ENCODE measurements at regions not wholly inside any gene's neighbourhood (a gene's known extent, or its start where the extent isn't known, plus 50 kb on each side); places are given as distances from the start of the nearest gene placed in this dataset.
"Not testable (repeated sequence)": the region's sequence is repeated elsewhere in the genome, so short reads cannot be mapped to it uniquely, and the experiment has no call there.

DNA sequence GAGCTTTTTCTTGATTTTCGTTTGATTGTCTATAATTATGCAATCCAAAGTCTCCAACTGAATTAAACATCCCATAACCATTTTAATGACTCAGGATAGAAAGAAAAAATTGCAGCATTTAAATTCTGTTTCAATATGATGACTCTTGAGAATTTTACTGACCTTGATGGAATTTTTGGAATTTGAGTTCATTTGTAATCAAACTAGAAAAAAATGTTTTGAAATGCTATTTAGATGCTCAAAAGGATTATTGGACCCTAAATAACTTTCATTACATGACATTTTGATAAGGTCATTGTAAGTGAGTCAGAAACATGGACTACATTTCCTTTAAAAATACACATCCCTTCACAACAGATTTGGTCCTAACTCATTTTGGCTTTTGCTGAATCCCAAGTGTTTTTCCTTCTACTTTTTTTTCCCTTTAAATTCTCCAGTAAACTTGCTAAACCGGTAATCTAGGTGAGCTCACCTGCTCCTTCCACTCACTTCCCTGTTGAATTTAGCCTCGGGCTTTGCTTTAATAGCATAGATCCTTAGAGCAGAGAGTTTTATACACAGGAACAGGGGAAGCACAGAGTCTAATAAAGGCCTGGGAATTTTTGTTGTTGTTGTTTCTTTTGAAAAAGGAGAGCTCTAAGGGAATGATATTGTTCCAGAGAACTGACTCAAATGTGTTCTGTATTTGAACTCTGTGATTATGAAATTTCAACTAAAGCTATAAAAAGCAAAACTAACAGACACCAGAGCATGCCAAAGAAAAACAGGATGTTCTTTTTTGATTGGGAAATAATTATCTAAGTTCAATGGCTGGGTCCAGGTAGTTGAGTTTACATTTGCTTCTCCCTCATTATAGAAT is 1088.2 kb upstream of the CITED2 start:
- peak; percentile 54 to 58 for DNase-seq

DNA sequence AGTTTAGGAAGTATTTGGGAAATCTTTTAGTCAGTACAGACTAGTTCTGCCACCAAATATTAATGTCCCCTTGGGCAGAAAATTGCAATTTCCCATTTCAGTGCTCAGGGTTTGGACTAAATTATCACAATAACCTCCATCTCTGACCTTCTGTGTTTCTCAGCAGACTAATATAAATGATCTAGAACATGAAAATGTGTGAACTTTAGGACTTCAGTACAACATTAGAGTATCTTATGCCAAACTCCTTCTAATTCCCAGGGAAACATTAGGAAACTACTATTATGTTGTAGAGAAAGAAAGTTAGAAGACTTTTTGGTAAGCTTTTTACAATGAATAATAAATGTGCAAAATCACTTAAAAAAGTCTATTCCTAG is 1087.6 kb upstream of the CITED2 start:
- no peak for DNase-seq

DNA sequence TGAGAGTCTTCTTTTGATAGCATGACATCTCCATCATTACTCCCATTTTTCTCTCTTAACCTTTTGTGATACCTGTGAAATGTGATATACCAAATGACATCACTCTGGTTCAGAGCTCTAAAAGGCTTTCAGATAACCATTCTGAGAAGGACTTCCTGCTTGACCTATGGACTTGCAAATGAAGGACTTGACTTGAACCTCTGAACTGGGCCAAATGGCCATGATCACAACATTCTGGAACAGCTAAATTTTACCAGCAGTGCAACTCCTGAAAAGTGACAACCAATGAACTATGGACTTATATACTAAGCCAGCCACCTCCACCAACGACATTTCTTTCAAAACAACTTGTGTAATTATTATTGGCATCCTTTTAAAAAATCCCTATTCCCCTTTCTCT is 1085.8 kb upstream of the CITED2 start:
- no peak for DNase-seq

DNA sequence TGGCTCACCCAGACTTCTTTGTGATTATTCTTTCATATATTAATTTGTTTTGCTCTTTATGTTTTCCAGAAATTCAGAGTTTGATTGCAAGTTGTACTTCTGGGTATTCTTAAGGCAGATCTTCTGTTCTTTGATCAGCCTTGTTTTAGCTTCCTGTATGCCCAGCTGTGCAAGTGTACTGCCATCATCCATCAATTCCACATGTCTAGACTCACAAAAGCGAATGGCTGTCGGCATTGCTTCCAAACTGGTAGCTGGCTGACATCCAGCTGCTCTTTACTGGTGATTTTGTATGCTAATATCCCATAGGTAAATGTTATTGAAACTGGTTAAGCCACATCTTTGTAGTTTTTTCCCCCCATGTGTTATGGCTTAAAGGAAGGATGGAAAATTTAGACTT is 1084.8 kb upstream of the CITED2 start:
- peak in 1 of 2 experiments; percentile 15 for DNase-seq

DNA sequence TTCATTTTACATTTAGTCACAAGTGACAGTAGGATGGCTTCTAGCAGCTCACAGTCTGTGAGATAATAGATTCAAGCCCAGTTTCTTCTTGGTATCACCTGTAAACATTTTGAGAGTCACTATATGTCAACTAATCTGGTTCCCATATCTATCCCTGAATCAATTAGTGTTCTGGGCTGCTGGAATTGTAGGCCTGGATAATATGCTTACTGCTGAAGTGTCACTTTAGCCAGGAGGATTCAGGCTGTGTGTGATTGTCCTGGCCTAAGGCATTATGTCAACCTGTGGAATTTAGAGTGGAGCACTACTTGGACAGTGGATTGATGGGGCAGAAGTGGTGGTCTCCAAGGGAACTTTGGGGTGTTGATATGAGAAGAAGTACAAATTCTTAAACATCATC is 1071.8 kb upstream of the CITED2 start:
- DNase-seq, result no peak

DNA sequence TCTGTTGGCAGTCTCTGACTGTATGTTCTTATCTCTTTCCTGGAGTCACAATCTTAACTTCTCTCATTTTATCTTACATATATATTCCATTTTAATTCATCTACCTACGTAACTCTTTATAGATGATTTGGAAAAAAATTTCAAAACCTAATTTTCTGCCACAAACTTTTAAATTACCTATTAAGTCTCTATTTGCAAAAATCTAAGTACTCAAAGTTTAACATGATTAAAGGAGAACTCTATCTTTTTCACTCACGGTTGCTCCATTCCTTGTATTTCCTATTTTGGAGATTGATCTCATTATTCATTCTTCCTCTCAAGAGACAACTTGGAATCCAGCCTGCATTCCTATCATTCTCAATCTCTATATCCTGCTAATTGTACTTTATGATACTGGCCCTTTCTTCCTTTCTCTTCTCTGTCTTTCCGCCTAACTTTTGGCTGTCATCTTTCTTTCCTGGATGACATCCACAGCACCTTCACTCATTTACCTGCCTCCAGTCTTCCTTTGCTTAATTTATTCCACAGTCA is 1071.1 kb upstream of the CITED2 start:
- DNase-seq, result no peak

DNA sequence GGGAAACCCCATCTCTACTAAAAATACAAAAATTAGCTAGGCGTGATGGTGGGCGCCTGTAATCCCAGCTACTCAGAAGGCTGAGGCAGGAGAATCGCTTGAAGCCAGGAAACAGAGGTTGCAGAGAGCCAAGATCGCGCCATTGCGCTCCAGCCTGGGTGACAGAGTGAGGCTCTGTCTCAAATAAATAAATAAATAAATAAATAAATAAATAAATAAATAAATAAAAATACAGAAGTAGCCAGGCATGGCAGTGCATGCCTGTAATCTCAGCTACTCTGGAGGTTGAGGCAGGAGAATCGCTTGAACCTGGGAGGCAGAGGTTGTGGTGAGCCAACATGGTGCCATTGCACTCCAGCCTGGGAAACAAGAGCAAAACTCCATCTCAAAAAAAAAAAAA is 1068.7 kb upstream of the CITED2 start:
- not testable (repeated sequence) for DNase-seq

DNA sequence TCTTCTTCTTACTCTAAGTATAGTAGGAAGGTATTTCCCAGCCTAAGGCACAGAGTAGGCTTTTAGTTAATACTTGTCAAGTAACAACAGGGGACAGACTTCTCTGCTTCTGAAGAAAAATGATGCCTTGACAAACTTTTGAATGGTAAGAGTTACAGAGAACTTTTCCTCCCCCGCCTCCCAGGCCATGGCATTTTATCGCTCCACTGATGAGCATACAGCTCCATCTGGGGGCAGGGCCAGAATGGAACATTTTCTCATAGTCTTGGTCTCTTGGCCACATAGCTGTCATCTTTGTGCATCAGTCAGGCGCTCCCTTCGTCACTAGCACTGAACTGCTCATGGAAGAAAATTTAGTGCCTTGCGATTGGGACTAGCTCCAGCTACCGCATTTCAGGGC is 1066.8 kb upstream of the CITED2 start:
- DNase-seq, result peak; percentile 15 to 53

DNA sequence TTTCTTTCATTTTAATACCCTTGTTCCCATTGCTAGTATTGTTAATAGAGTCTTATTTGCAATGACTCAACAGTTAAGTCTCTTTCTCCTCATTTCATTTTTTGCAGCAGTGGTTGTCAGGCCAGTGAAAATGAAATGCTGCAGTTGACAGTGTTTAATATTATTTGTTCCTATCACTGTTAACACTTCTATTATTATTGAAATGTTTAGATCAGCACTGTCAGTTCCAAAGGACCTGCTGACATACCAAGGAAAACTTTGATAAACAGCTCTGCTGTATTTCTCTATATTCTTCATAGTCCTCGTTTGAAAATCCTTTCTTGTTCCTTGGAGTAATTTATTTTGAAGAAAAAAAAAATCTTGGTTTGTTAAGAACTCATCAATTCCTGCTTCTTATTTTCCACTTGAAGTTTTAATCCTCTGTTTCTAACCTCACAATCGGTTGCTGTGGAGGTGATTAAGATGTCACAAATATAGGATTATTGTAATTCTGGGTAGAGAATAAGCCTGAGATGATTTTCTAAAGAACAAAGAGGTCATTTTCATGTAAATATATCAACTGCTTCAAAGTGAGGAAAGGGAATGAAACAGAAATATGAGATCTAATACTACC is 1065.9 kb upstream of the CITED2 start:
- DNase-seq, result no peak

DNA sequence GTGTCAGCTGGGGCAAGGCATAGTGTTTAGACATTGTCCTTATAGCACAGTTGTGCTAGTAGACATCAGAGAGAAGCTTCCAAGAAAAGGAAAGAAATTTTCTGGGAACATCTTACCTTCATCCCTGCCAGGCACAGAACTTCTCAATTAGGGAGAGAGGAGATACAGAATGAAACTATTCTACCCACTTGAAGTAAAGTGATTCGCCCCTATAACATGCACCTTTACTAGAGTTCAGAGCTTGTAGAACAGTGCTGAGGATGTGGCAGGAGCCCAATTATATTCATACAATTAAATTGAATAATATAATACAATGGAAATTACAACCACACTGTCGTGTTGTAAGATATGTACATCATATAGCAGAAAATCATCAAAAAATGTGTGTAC is 1063.9 kb upstream of the CITED2 start:
- no peak for DNase-seq

DNA sequence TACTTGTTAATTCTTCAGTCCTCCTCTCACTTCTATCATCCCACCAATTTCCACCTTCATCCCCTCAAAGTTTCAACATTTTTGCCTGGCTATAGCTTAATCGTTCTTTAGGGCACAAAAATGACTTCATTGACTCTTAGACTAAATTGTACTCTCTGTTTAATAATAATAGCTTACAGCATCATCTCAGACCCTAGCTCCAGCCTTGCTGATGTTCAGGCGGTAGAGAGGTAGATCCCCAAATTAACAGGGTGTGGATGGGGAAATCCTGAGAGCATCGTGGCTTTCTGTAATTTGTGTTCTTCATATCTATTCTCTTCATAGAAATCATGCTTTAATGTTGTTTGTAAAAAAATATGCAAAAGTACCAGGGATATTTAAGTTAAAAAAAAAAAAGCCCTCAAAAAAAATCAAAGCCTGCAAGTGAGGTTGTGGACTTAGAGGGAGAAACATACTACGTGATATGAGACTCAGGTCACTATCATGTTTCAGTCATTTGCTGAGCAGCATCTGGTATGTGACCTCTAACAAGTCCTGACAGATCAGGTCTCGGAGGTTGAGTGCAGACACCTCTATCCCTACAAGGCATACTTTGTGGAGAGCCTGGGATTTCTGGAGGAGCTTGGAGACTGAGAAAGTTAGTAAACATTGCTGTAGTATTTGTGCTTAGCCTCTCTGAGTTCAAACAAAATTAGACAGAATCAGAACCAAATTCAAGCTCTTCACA is 1063.3 kb upstream of the CITED2 start:
- DNase-seq, result no peak

DNA sequence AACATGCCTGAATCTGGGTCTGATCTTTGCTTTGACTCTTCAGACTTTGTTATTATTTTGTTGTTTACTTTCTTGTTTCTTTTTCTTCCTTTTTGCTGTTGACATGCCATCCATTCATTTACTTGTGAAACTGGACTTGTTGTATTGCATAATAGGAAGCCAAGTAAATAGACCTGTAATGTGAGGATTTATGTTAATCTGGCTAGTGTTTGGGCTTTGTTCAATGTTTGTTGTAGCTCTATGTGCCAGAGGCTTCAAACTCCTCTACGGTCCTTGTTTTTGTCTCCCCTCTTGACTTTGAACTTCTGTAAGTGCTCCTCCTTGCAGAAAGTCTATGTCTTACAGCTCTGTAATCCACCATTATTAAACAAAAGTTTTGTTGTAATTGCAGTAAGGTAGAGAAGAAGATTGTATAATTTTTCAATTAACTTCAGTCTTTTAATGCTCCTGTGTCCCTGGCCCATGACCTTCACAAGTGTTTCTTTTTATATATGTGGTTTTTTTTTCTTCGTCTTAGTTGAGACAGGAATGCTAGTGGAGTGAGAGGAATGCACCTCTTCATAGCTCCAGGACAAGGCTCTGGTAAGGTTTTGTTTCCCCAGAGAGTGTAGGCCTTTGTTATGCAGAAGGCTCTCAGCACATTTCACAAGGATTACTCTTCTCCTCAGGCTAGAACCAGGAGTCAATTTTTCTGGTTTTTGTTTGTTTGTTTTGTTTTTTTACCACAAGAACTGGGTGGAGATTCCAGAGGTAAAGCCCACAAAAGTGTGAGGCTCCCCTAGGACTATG is 1061.8 kb upstream of the CITED2 start:
- DNase-seq, result no peak

DNA sequence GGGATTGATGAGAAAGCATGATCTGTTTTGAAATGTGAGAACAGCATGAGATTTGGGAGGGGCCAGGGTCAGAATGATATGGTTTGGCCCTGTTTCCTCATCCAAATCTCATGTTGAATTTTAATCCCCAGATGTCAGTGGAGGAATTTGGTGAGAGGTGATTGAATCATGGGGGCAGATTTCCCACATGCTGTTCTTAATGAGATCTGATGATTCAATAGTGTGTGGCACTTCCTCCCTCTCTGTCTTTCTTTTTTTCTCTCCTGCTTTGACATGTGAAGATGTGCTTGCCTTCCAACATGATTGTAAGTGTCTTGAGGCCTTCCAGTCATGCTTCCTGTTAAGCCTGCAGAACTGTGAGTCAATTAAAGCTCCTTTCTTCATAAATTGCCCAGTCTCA is 1060.3 kb upstream of the CITED2 start:
- DNase-seq, result no peak

DNA sequence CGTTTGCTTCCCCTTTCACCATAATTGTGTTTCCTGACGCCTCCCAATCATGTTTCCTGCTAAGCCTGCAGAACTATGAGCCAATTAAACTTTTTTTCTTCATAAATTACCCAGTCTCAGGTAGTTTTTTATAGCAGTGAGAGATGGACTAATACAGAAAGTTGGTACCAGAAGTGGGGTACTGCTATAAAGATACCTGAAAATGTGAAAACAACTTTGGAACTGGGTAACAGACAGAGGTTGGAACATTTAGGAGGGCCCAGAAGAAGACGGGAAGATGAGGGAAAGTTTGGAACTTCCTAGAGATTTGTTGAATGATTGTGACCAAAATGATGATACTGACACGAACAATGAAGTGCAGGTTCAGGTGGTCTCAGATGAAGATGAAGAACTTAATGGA is 1058.6 kb upstream of the CITED2 start:
- no peak for DNase-seq

DNA sequence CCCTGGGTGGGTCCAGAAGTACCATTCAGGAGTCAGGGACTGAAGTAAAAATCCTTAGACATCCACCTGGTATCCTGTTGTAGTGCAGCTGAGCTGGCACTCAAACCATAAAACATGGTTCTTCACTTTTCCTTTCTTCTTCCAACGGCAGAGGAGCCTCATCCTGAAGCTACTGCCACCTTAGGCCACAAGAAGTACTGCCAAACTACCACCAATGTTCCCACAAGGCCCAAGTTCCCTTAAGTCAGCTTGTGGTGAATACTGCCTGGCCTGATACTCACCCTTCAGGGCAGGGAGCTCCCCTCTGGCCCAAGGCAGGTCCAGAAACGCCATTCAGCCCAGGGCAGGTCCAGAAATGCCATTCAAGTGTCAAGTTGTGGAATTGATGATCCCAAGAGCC is 1053.4 kb upstream of the CITED2 start:
- no peak for DNase-seq

DNA sequence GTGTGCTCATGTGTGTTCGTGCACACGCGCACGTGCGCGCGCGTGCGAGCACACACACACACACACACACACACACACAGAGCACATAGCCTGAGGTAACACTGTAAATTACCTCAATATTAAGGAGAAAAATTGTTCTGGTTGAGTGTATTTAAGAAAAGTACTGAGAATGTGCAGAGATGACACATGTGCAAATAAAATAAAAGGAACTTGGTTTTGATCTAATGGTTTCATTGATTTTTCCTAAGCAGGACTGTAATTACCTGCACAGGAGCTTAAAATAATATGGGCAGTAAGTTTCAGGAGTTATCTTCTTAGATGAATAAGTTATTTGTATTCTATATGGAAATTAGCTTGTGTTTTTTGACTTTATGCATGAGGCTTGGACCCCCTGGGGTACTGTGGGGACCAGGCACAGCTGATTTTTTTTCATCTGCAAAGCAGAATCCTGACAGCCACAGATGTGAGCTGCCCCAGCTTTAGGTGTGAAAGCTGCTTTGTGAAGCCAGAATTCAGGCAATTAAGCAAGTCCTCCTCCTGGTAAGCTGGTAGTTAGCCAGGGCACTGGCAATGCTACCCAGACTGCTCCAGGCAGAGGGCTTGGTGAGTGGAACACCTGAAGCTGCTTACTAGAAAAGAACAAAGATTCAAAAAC is 1040.6 kb upstream of the CITED2 start:
- no peak for DNase-seq

DNA sequence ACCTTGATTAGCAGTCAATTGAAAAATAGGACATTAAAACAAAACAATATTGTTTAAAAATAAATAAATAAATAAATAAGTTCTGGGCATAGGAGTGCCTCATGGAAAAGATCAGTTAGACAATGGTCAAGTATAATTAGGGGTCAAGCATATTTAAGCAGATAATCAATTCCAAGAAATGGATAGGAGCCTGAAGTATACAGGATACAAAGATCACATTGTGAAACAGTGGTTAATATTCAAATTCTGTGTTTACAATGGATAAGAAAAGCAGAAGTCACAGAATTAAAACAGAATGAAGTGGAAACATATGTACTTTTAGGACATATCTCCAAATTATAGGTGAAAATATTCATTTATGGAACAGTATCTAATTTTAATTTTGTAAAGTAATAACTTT is 1028.6 kb upstream of the CITED2 start:
- DNase-seq, result peak in 1 of 2 experiments; percentile 3

DNA sequence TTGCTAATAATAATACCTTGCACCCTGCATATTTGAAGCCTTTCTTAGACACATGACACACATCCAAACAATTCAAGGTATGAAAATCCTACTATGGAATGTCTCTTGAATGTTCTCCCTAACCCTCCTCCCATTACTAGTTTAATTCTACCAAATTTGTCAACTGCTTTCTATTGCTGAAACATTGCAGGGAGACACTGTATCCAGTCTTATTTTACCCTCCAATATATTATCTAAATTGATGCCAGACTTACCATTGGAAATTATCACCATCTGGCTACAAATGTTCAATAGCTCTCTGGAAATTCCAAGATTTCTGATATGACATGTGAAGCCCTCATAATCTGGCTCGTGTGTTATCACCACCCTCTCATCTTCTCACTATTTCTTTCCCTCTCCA is 1027.3 kb upstream of the CITED2 start:
- DNase-seq, result no peak

DNA sequence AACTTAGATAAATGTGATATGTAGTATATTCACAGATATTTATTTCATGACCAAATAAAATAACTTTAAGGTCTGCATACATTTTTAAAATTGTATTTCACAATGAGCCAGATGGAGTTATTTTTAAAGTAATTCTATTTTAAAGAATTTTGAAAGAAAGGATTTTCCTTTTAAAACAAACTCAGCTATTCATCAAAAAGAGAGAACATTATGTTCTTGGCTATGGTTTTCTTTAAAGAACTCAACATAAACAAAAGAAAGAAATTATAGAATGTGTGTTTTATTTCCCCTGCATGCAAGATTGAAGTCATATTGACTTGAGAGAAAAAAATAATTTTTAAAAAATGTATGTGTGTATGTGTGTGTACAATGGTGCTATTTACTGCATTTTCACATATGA is 1023.6 kb upstream of the CITED2 start:
- no peak for DNase-seq

DNA sequence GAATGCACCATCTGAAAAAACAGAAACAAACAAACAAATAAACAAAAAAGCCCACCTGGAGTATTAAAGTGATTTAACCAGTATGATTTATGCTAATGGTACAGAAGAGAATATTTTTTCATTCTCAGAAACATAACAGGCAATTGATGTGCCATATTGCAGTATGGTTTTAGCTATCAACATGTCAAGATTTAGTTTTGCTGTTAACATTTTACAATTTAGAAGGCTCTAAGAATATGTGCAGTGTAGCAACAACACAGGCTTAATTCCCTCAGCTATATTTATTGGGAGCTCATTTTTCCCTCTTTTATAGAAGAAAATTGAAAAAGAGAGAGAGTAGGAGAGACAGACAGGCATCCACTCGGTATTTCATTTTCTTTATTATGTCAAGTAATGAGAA is 1022.7 kb upstream of the CITED2 start:
- no peak for DNase-seq

DNA sequence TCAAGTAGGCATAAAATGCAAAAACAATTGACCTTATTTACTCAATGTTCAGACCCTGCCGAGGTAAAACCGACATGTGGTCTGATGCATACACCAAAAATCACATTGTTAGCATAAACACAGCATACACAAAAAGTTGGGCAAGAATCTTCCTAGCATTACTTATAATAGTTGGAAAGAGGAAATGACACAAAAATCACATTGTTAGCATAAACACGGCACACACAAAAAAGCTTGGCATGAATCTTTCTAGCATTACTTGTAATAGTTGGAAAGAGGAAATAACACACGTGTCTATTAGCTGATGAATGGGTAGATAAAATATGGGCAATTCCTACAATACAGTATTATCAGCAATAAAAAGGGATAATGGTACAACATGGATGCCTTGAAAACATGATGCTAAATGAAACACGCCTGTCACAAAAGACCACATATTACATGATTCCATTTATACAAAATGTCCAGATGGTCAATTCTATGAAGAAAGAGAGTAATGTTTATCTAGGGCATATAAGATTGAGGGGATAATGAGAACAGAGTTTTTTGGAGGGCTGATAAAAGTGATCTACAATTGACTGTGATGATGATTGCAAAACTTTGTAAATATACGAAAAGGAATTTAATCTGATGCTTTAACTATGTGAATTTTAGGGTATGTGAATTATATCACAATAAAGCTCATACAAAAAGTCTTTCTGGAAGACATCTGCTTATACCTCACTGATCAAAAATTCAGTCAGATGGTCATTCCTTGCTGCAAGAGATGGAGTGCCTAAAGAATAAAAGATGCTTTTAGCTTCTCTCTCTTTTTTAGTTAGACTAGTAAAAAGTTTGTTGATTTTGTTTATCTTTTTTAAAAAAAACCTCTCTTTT is 1019.5 kb upstream of the CITED2 start:
- no peak for DNase-seq

Data from NCI-H526 (cell line).